ENCODE measurements at regions not wholly inside any gene's neighbourhood (a gene's known extent, or its start where the extent isn't known, plus 50 kb on each side); places are given as distances from the start of the nearest gene placed in this dataset.

GRCh38 chr3:95200384-95200783 is 1137.5 kb downstream of the NSUN3 start (continued):
- TF ChIP-seq GTF2B (IDR thresholded peaks at IDR 0.05; ENCODE audit: extremely low read depth, insufficient read length) (no peak), AFF4 (CRISPR knock-in tag; IDR thresholded peaks at IDR 0.05) (no peak), MAFG (tag; conservative IDR thresholded peaks at IDR 0.05) (no peak), NCOR1 (IDR thresholded peaks at IDR 0.05) (no peak), STAT5B (CRISPR knock-in tag; IDR thresholded peaks at IDR 0.05) (no peak), IRF1 (CRISPR knock-in tag; IDR thresholded peaks at IDR 0.05; ENCODE audit: borderline replicate concordance) (no peak), HNRNPK (IDR thresholded peaks at IDR 0.05; ENCODE audit: low read depth, low read length, poor library complexity, severe bottlenecking) (no peak), TBL1XR1 (IDR thresholded peaks at IDR 0.05; ENCODE audit: low read length in 2 of 2) (no peak), ZNF79 (CRISPR knock-in tag; IDR thresholded peaks at IDR 0.05; ENCODE audit: low read depth) (no peak), HNRNPL (IDR thresholded peaks at IDR 0.05; ENCODE audit: low read depth, low read length) (no peak), ZNF609 (CRISPR knock-in tag; IDR thresholded peaks at IDR 0.05; ENCODE audit: borderline replicate concordance) (no peak), ZNF551 (CRISPR knock-in tag; IDR thresholded peaks at IDR 0.05) (no peak)
- TF ChIP-seq, protein P1, sequence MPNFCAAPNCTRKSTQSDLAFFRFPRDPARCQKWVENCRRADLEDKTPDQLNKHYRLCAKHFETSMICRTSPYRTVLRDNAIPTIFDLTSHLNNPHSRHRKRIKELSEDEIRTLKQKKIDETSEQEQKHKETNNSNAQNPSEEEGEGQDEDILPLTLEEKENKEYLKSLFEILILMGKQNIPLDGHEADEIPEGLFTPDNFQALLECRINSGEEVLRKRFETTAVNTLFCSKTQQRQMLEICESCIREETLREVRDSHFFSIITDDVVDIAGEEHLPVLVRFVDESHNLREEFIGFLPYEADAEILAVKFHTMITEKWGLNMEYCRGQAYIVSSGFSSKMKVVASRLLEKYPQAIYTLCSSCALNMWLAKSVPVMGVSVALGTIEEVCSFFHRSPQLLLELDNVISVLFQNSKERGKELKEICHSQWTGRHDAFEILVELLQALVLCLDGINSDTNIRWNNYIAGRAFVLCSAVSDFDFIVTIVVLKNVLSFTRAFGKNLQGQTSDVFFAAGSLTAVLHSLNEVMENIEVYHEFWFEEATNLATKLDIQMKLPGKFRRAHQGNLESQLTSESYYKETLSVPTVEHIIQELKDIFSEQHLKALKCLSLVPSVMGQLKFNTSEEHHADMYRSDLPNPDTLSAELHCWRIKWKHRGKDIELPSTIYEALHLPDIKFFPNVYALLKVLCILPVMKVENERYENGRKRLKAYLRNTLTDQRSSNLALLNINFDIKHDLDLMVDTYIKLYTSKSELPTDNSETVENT (CRISPR knock-in tag; IDR thresholded peaks at IDR 0.05), result no peak

All from K562 (cell line).